ENCODE measurements at regions not wholly inside any gene's neighbourhood (a gene's known extent, or its start where the extent isn't known, plus 50 kb on each side); places are given as distances from the start of the nearest gene placed in this dataset.

DNA sequence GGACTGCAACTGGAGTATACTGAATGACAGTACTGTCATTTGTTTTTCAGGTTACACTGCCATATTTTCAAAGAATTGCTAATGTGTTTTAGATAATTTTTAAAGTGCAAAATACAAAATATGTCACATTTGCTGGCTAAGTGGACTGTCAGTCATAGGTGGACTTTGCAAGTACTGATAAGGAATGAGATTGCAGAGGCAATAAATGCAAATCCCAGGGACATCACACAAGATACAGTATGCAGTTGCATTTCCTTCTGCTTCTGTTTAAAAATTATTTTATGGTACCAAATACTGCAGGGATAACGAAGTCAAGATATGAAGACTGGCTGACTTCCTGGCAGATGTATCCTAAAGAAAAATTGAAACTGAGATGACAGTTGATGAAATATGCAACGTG lies 237.6 kb upstream of the MAGI2 start:
- TF ChIP-seq, protein P1, sequence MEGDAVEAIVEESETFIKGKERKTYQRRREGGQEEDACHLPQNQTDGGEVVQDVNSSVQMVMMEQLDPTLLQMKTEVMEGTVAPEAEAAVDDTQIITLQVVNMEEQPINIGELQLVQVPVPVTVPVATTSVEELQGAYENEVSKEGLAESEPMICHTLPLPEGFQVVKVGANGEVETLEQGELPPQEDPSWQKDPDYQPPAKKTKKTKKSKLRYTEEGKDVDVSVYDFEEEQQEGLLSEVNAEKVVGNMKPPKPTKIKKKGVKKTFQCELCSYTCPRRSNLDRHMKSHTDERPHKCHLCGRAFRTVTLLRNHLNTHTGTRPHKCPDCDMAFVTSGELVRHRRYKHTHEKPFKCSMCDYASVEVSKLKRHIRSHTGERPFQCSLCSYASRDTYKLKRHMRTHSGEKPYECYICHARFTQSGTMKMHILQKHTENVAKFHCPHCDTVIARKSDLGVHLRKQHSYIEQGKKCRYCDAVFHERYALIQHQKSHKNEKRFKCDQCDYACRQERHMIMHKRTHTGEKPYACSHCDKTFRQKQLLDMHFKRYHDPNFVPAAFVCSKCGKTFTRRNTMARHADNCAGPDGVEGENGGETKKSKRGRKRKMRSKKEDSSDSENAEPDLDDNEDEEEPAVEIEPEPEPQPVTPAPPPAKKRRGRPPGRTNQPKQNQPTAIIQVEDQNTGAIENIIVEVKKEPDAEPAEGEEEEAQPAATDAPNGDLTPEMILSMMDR (IDR thresholded peaks at IDR 0.05): no peak
- no peak for TF ChIP-seq POLR2A (IDR thresholded peaks at IDR 0.05)

Measured in Peyer's patch (tissue), 4 donors.